AG04450 (cell line): ENCODE measurements at regions not wholly inside any gene's neighbourhood (a gene's known extent, or its start where the extent isn't known, plus 50 kb on each side); places are given as distances from the start of the nearest gene placed in this dataset.

Experiments used
- CTCF ChIA-PET: fragments of 300-600, 350-600 bp; formaldehyde crosslinking; extraction: SDS; loops from one replicate; lab custom pipeline; 2022; ENCODE audit warnings: antibody characterized with exemption, inconsistent platforms; lab: Charles Lee
- POLR2A ChIA-PET: fragments of 350-600 bp; formaldehyde crosslinking; extraction: SDS; loops from one replicate; lab custom pipeline; 2021; ENCODE audit warnings: antibody characterized with exemption, inconsistent platforms; lab: Yijun Ruan, JAX
- DNase-seq: peaks from one replicate; pipeline ENCODE4 v3.0.0-alpha.2; 2011; ENCODE audit warnings: low read depth, low spot score
- H3K27ac ChIP-seq: one replicate; pipeline ENCODE4 v1.5.1; 2012; ENCODE audit warnings: low read depth, low read length, control low read depth
- H3K27me3 ChIP-seq: one replicate; pipeline ENCODE4 v1.6.0; 2012; ENCODE audit warnings: low read length; ENCODE audit not compliant: control insufficient read depth, insufficient read depth
- H3K4me3 ChIP-seq: 2 replicates; pipeline ENCODE4 v1.5.1; 2011; ENCODE audit warnings: mild to moderate bottlenecking, low read depth, low read length, control low read depth
- H3K9me3 ChIP-seq: 2 replicates; pipeline ENCODE4 v1.5.1; 2012; ENCODE audit warnings: low read length; ENCODE audit not compliant: control insufficient read depth, insufficient read depth
- TF ChIP-seq, protein P1 (sequence below): IDR thresholded peaks from 2 replicates; pipeline ENCODE4 v1.5.1; 2011; ENCODE audit warnings: low read depth, low read length, control low read depth, inconsistent platforms

DNA sequence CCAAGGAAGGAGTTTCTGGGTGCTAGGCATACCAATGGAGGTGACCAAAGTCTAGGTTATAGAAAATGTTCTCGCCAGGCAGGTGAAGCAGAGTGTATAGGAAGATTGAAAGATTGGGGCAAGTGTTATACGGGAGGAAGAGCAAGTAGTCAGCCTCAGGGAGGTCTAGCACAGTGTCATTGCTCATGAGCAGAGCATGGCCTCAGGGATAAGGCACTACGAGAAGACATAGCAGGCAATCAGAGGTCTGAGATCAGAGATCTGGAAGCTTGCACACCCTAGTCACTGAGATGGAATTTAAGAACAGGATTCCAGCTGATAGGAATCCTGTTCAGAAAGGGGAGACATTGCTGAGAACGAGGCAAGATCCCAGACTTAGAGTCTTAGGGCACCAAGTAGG lies 350.0 kb upstream of the CASK start:
- no peak for DNase-seq
- Histone ChIP-seq H3K27me3 (no peaks in the 10 kb centered on the region), H3K27ac (no peak overlapping the region), H3K9me3 (no peaks in the 10 kb centered on the region), H3K4me3 (no peak overlapping the region)
- CTCF ChIA-PET, result no interaction called here
- TF ChIP-seq, protein P1, sequence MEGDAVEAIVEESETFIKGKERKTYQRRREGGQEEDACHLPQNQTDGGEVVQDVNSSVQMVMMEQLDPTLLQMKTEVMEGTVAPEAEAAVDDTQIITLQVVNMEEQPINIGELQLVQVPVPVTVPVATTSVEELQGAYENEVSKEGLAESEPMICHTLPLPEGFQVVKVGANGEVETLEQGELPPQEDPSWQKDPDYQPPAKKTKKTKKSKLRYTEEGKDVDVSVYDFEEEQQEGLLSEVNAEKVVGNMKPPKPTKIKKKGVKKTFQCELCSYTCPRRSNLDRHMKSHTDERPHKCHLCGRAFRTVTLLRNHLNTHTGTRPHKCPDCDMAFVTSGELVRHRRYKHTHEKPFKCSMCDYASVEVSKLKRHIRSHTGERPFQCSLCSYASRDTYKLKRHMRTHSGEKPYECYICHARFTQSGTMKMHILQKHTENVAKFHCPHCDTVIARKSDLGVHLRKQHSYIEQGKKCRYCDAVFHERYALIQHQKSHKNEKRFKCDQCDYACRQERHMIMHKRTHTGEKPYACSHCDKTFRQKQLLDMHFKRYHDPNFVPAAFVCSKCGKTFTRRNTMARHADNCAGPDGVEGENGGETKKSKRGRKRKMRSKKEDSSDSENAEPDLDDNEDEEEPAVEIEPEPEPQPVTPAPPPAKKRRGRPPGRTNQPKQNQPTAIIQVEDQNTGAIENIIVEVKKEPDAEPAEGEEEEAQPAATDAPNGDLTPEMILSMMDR, result no peak
- POLR2A ChIA-PET, result no interaction called here

DNA sequence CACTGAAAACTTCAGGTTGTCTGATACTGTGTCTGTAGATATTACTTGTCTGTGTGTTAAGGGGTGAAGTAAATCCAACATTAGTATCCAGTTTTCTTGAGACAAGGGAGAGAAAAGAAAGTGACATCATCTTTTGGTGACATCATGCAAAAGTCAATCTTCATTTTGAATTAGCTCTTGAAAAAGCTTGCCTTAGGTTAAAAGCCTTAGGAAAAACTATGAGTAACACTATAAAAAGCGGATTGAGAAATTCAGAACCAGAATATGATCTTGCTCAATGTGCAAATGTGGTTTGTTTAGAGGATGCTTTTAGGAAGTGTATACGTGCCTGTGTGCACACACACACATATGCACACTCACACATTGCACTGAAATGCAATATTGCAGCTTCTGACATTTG lies 345.8 kb upstream of the CASK start:
- POLR2A ChIA-PET, result no interaction called here
- CTCF ChIA-PET, result no interaction called here
- H3K27me3 ChIP-seq, result no peaks in the 10 kb centered on the region
- DNase-seq, result no peak
- H3K27ac ChIP-seq, result no peak overlapping the region
- no peaks in the 10 kb centered on the region for H3K9me3 ChIP-seq
- H3K4me3 ChIP-seq, result no peak overlapping the region
- TF ChIP-seq, protein P1, result no peak

DNA sequence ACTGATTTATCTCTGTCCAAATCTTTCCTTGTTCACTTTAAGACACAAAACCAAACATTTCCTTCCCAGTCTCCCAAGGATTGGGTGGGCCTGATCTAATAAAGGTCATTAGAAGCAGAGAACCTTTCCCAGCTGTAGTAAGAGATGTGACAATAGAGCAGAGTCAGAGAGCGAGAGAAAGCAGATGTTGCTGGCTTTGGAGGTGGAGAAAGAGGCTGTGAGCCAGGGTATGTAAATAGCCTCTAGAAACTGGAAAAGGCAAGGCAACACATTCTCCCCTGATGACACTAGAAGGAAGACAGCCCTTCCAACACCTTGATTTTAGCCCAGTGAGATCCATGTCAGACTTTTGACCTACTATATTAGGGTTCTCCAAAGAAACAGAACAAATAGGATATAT lies 337.5 kb upstream of the CASK start:
- no peak overlapping the region for H3K4me3 ChIP-seq
- ChIA-PET POLR2A (no interaction called here), CTCF (no interaction called here)
- DNase-seq, result no peak
- no peaks in the 10 kb centered on the region for H3K9me3 ChIP-seq
- TF ChIP-seq, protein P1, result no peak
- H3K27me3 ChIP-seq, result no peaks in the 10 kb centered on the region
- no peak overlapping the region for H3K27ac ChIP-seq

DNA sequence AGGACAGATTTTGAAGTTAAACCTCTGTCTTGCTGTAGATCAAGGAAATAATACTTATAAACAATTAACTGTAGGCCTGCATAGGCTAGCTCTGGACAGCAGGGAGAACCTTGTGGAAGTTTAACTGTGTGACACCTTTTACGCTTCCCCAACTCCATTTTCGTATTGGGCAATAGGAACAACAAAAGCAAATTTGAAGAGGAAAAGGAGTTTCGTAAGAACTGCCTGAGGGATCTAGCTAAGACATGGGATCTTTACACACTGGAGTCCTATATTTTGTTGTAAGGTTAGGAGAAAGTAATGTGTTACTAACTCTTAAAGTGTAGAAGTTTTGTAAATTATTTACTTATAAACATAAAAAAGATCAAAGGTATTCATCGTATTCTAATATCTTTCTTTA lies 324.9 kb upstream of the CASK start:
- ChIA-PET POLR2A (no interaction called here), CTCF (no interaction called here)
- no peak for DNase-seq
- no peaks in the 10 kb centered on the region for H3K9me3 ChIP-seq
- H3K27ac ChIP-seq, result no peak overlapping the region
- TF ChIP-seq, protein P1, result no peak
- H3K4me3 ChIP-seq, result no peak overlapping the region
- no peaks in the 10 kb centered on the region for H3K27me3 ChIP-seq

DNA sequence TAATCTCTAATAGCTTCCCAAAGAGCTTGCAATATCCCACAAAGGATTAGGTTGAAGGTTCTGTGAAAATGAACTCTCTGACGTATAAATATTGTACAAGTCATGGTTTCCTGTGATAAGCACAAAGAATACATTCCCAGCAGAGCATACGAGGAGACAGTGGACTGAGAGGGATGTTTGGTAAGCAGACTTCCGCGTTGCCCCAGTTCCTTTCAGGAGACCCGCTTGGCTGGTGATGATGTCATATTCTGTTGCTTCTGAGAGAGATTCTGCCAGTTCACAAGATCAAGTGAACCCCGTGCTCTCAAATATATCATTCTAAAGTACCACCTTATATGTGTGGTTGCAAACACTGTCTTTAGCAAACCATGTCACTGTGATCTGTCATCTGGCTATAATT lies 323.9 kb upstream of the CASK start:
- DNase-seq, result no peak
- POLR2A ChIA-PET, result no interaction called here
- H3K4me3 ChIP-seq, result peak overlapping the region; percentile 13
- no peaks in the 10 kb centered on the region for H3K9me3 ChIP-seq
- TF ChIP-seq, protein P1, result no peak
- CTCF ChIA-PET, result no interaction called here
- no peak overlapping the region for H3K27ac ChIP-seq
- H3K27me3 ChIP-seq, result no peaks in the 10 kb centered on the region
